H1 (cell line): ENCODE measurements at regions not wholly inside any gene's neighbourhood (a gene's known extent, or its start where the extent isn't known, plus 50 kb on each side); places are given as distances from the start of the nearest gene placed in this dataset.

Experiments
- ASH2L ChIP-seq: fragments of 200-600, 300-600 bp; sonication (generic); IDR thresholded peaks from one replicate; pipeline ENCODE4 v1.7.1; 2017; ENCODE audit warnings: low read length
- CTCF ChIP-seq, 3 experiments: IDR thresholded peaks; 1 replicate in 2 of 3; 2 replicates in 1 of 3; pipeline versions ENCODE4 v1.5.1 to v1.6.1; 2011; ENCODE audit warnings: low read length in 3 of 3, mild to moderate bottlenecking in 3 of 3, inconsistent platforms in 2 of 3, low read depth in 1 of 3, moderate library complexity in 1 of 3; ENCODE audit not compliant: insufficient read depth in 1 of 3; ENCODE audit errors: control extremely low read depth in 1 of 3
- PHF8 ChIP-seq: fragments of 200-600 bp; sonication (generic); conservative IDR thresholded peaks from 2 replicates; pipeline ENCODE4 v1.7.1; 2012; ENCODE audit warnings: low read depth, mild to moderate bottlenecking, inconsistent platforms, low read length, moderate library complexity
- POLR2A ChIP-seq, 2 experiments: IDR thresholded peaks; 1 replicate in 1 of 2; 2 replicates in 1 of 2; pipeline ENCODE4 v1.6.1; 2011; ENCODE audit warnings: low read depth in 2 of 2, low read length in 2 of 2, mild to moderate bottlenecking in 2 of 2; ENCODE audit errors: control extremely low read depth in 1 of 2
- RFX5 ChIP-seq: IDR thresholded peaks from 2 replicates; pipeline ENCODE4 v1.6.1; 2011; ENCODE audit warnings: low read depth, low read length, improper control_type of control experiment, borderline replicate concordance
- SUZ12 ChIP-seq: fragments of 200-600 bp; sonication (generic); IDR thresholded peaks from 2 replicates; pipeline ENCODE4 v1.6.1; 2012; ENCODE audit warnings: mild to moderate bottlenecking, inconsistent platforms, low read length, moderate library complexity, mixed read lengths
- YY1 ChIP-seq: IDR thresholded peaks from 2 replicates; pipeline ENCODE4 v1.6.1; 2011; ENCODE audit warnings: low read depth, mild to moderate bottlenecking, low read length

- TF ChIP-seq SUZ12 (no peak), ASH2L (no peak), YY1 (no peak), CTCF (IDR thresholded peaks at IDR 0.05; ENCODE audit: control extremely low read depth in 1 of 3, insufficient read depth in 1 of 3, low read depth in 1 of 3, low read length in 3 of 3) (no peak), RFX5 (no peak), PHF8 (no peak), POLR2A (IDR thresholded peaks at IDR 0.05; ENCODE audit: control extremely low read depth in 1 of 2, low read depth in 2 of 2, low read length in 2 of 2) (no peak)
Measured at GRCh38 chr20:4087923-4088322, 60.7 kb upstream of the SMOX start.
